Lower leg skin (tissue), 4 donors: ENCODE measurements at regions not wholly inside any gene's neighbourhood (a gene's known extent, or its start where the extent isn't known, plus 50 kb on each side); places are given as distances from the start of the nearest gene placed in this dataset.

Experiments
- DNase-seq, 2 donors: peaks; one replicate each; pipeline ENCODE4 v3.0.0-alpha.2; 2019; ENCODE audit warnings: low spot score in 2 of 2
- H3K4me3 ChIP-seq: fragments of 200-600 bp; sonication (generic); 2 replicates; pipeline ENCODE4 v1.5.1; 2017; ENCODE audit warnings: mild to moderate bottlenecking, low read depth; ENCODE audit not compliant: poor library complexity, severe bottlenecking
- POLR2A ChIP-seq, 2 donors: fragments of 450-650 bp; IDR thresholded peaks; one replicate each; pipeline ENCODE4 v1.6.1; 2016 to 2017; ENCODE audit warnings: antibody characterized with exemption in 2 of 2, mild to moderate bottlenecking in 1 of 2, moderate library complexity in 1 of 2
- WGBS, 2 donors: methylation state at CpG; one replicate each; pipeline ENCODE4 v1.1.5; 2018; 5-methylcytosine and 5-hydroxymethylcytosine counted together
- intact Hi-C: fragments of 100-400 bp; cut with DNase I; formaldehyde crosslinking; loops from one replicate; pipeline ENCODE4 v1.15.0; 2023; ENCODE audit warnings: low total_unique reads
- TF ChIP-seq, protein P1 (sequence below), 3 donors: fragments of 450-650 bp; IDR thresholded peaks; one replicate each; pipeline ENCODE4 v1.5.1; 2016; ENCODE audit warnings: antibody characterized with exemption in 3 of 3, mild to moderate bottlenecking in 3 of 3, moderate library complexity in 2 of 3

- 43 to 69% methylated on average over 9 of the region's 9 CpGs for WGBS, 2 donors
- intact Hi-C loops: no loop called here
- no peak for TF ChIP-seq POLR2A (IDR thresholded peaks at IDR 0.05)
- TF ChIP-seq, protein P1, sequence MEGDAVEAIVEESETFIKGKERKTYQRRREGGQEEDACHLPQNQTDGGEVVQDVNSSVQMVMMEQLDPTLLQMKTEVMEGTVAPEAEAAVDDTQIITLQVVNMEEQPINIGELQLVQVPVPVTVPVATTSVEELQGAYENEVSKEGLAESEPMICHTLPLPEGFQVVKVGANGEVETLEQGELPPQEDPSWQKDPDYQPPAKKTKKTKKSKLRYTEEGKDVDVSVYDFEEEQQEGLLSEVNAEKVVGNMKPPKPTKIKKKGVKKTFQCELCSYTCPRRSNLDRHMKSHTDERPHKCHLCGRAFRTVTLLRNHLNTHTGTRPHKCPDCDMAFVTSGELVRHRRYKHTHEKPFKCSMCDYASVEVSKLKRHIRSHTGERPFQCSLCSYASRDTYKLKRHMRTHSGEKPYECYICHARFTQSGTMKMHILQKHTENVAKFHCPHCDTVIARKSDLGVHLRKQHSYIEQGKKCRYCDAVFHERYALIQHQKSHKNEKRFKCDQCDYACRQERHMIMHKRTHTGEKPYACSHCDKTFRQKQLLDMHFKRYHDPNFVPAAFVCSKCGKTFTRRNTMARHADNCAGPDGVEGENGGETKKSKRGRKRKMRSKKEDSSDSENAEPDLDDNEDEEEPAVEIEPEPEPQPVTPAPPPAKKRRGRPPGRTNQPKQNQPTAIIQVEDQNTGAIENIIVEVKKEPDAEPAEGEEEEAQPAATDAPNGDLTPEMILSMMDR (IDR thresholded peaks at IDR 0.05): no peak
- no peak overlapping the region for H3K4me3 ChIP-seq
- DNase-seq: no peak
These were observed 150.0 kb downstream of the SPRY1 start for GRCh38 chr4:123546573-123547060.

- no peak overlapping the region for H3K4me3 ChIP-seq
- TF ChIP-seq, protein P1 (IDR thresholded peaks at IDR 0.05): no peak
- no peak for TF ChIP-seq POLR2A (IDR thresholded peaks at IDR 0.05)
- DNase-seq: peak; percentile 58 to 89
- intact Hi-C loops: no loop called here
- WGBS, 2 donors: 63 to 68% methylated on average over 26 of the region's 26 CpGs
These were observed 150.9 kb downstream of the SPRY1 start for GRCh38 chr4:123547216-123548165.

- 83 to 87% methylated on average over 4 of the region's 4 CpGs for WGBS, 2 donors
- DNase-seq: no peak
- TF ChIP-seq POLR2A (IDR thresholded peaks at IDR 0.05): no peak
- H3K4me3 ChIP-seq: no peak overlapping the region
- intact Hi-C loops: no loop called here
These were observed 156.7 kb downstream of the SPRY1 start for GRCh38 chr4:123553279-123553678.

DNA sequence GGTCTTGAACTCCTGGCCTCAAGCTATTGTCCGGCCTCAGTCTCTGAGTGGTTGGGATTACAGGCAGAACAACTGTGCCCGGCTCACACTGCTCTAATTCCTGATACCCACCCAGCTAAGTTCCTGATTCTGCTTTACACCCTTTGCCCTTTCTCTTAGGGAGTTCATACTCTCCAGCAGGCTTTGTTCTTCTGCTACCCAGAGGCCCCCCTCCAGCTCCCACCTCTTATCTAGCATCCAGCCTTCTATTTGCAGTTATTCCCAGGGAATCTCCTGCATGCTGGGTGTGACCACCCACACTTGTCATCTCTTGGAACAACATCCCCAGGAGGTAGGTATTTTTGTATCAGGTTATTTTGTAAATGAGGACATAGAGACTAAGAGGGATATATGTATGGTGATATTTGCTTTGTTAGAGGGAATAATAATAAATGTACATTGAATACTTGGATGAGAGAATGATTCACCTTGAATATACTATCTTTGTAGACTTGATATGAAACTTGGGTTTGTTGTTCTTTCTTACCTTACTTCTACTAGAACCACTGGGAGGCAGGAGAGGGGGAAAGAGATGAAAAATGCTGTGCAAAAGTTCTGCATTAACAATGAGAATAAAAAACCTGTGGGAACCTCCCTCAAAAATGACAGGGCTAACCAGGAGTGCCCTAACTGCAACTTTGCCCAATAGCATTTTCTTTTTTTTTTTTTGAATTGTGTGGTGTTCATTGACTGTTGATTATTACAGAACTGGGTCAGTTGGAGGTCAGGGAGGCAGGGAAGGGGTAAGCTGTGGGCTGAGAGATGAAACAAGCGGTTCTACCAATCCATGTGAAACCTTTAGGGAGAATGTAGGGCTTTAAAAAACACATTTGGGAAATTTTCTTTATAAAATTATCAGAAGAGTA lies 157.4 kb downstream of the SPRY1 start:
- no peak for DNase-seq
- intact Hi-C loops: no loop called here
- WGBS, 2 donors: 91 to 93% methylated on average over 3 of the region's 3 CpGs

GRCh38 chr4:123554801-123555232 lies 158.2 kb downstream of the SPRY1 start:
- no peak for DNase-seq
- no peak for TF ChIP-seq POLR2A (IDR thresholded peaks at IDR 0.05)
- TF ChIP-seq, protein P1 (IDR thresholded peaks at IDR 0.05): no peak
- no peak overlapping the region for H3K4me3 ChIP-seq
- 18 to 22% methylated on average over 5 of the region's 5 CpGs for WGBS, 2 donors
- intact Hi-C loops: no loop called here

More for the DNA sequence above, 157.4 kb downstream of the SPRY1 start:
- H3K4me3 ChIP-seq: no peak overlapping the region
- TF ChIP-seq, protein P1 (IDR thresholded peaks at IDR 0.05): no peak
- TF ChIP-seq POLR2A (IDR thresholded peaks at IDR 0.05): no peak
